ENCODE measurements at regions not wholly inside any gene's neighbourhood (a gene's known extent, or its start where the extent isn't known, plus 50 kb on each side); places are given as distances from the start of the nearest gene placed in this dataset.

GRCh38 chr6:11283629-11284028 lies 51.2 kb upstream of the NEDD9 start:
- H3K4me1 ChIP-seq, result peaks cover 0 to 13% (median 0%) of the 10 kb centered on the region in 4 donors
- TF ChIP-seq POLR2A (IDR thresholded peaks at IDR 0.05), result no peak
- TF ChIP-seq CTCF (IDR thresholded peaks at IDR 0.05), result no peak
- no peak for TF ChIP-seq EP300 (IDR thresholded peaks at IDR 0.05)
- no peak for TF ChIP-seq POLR2AphosphoS5 (IDR thresholded peaks at IDR 0.05)
- no peak overlapping the region for H3K27ac ChIP-seq
- H3K36me3 ChIP-seq, result no peaks in the 10 kb centered on the region
- H3K4me3 ChIP-seq, result no peak overlapping the region
- intact Hi-C loops (cut with DNase I), result no loop called here
- WGBS, 2 donors, result 22 to 78% methylated on average over 2 of the region's 2 CpGs
- H3K9me3 ChIP-seq, result no peaks in the 10 kb centered on the region
- DNase-seq, result no peak
- no peaks in the 10 kb centered on the region for H3K27me3 ChIP-seq

GRCh38 chr6:11282875-11283274 lies 50.4 kb upstream of the NEDD9 start:
- Histone ChIP-seq H3K4me1 (peaks cover 0 to 7% (median 0%) of the 10 kb centered on the region in 4 donors), H3K4me3 (no peak overlapping the region), H3K36me3 (no peaks in the 10 kb centered on the region), H3K27ac (no peak overlapping the region), H3K27me3 (no peaks in the 10 kb centered on the region), H3K9me3 (no peaks in the 10 kb centered on the region)
- DNase-seq, result no peak
- intact Hi-C loops (cut with DNase I), result no loop called here
- TF ChIP-seq CTCF (IDR thresholded peaks at IDR 0.05) (no peak), POLR2AphosphoS5 (IDR thresholded peaks at IDR 0.05) (no peak), POLR2A (IDR thresholded peaks at IDR 0.05) (no peak), EP300 (IDR thresholded peaks at IDR 0.05) (no peak)
- WGBS, 2 donors, result 27 to 65% methylated on average over 5 of the region's 5 CpGs
